AG04449 (cell line): ENCODE measurements at regions not wholly inside any gene's neighbourhood (a gene's known extent, or its start where the extent isn't known, plus 50 kb on each side); places are given as distances from the start of the nearest gene placed in this dataset.
A peak's percentile ranks its signal among the peaks of the same experiment; 100 is the strongest.

Experiments
- CTCF ChIA-PET: fragments of 350-600 bp; formaldehyde crosslinking; extraction: SDS; loops from one replicate; lab custom pipeline; 2021; ENCODE audit warnings: antibody characterized with exemption; lab: Yijun Ruan, JAX
- POLR2A ChIA-PET: fragments of 400-600, 350-600 bp; formaldehyde crosslinking; extraction: SDS; loops from one replicate; lab custom pipeline; 2020; ENCODE audit warnings: antibody characterized with exemption, inconsistent platforms; lab: Yijun Ruan, JAX
- DNase-seq: peaks from one replicate; pipeline ENCODE4 v3.0.0-alpha.2; 2010; ENCODE audit warnings: low read depth, low spot score
- H3K4me3 ChIP-seq: 2 replicates; pipeline ENCODE4 v1.5.1; 2011; ENCODE audit warnings: low read depth, mild to moderate bottlenecking, control low read depth, low read length
- TF ChIP-seq, protein P1 (sequence below): IDR thresholded peaks from one replicate; pipeline ENCODE4 v1.5.1; 2011; ENCODE audit warnings: mild to moderate bottlenecking, moderate library complexity, low read length, control low read depth, inconsistent platforms; ENCODE audit not compliant: insufficient read depth; ENCODE audit errors: missing control alignments

DNA sequence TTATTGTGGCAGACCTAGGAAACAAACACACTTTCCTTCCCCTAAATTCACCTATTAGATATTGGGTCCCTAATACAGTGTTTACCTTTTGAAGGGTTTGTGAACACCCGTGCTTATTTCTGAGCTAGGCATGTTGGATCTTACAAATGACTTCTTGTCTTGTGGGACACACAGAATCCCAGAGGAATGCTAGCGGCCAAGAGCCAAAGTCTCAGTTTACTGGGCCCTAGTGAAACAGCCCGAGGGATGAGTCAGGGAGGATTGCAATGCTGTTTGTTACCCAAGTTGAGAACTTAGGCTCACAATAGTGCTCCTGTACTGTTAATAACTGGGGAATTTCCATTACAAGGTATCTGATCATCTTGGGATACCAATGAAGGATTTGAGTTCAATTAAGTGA is 100.1 kb upstream of the AKT3 start:
- TF ChIP-seq, protein P1, sequence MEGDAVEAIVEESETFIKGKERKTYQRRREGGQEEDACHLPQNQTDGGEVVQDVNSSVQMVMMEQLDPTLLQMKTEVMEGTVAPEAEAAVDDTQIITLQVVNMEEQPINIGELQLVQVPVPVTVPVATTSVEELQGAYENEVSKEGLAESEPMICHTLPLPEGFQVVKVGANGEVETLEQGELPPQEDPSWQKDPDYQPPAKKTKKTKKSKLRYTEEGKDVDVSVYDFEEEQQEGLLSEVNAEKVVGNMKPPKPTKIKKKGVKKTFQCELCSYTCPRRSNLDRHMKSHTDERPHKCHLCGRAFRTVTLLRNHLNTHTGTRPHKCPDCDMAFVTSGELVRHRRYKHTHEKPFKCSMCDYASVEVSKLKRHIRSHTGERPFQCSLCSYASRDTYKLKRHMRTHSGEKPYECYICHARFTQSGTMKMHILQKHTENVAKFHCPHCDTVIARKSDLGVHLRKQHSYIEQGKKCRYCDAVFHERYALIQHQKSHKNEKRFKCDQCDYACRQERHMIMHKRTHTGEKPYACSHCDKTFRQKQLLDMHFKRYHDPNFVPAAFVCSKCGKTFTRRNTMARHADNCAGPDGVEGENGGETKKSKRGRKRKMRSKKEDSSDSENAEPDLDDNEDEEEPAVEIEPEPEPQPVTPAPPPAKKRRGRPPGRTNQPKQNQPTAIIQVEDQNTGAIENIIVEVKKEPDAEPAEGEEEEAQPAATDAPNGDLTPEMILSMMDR, result no peak
- no peak overlapping the region for H3K4me3 ChIP-seq
- DNase-seq, result peak; percentile 51
- ChIA-PET POLR2A (no interaction called here), CTCF (interaction anchor here (1.2 kb wide), 1 partner anchor 22 kb away, joined by 4 read pairs; no protein-coding TSS in a partner anchor)

DNA sequence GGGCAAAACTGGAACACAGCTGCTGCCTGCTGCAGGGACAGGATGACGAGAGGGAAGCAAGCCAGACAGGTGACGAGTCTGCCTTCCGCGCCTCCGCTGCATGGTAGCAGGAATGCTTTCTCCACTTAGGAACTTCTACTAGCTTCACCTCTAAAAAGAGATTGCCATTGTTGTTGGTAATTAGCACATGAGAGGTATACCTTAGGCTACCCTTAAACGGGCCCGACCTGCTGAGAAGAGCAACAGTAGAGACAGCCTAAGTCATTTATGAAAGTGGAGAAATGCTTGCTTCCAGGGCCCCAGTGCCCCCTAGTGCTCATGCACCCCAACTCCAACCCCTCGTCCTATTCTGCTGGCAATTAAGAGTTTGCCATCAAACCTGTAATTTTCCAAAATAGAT is 96.9 kb upstream of the AKT3 start:
- ChIA-PET POLR2A (no interaction called here), CTCF (interaction anchor here (0.8 to 1.7 kb wide), 2 partner anchors 8 to 16 kb away, joined by 3 to 6 read pairs; no protein-coding TSS in a partner anchor)
- no peak for DNase-seq
- no peak overlapping the region for H3K4me3 ChIP-seq
- TF ChIP-seq, protein P1, result peak; percentile 27

DNA sequence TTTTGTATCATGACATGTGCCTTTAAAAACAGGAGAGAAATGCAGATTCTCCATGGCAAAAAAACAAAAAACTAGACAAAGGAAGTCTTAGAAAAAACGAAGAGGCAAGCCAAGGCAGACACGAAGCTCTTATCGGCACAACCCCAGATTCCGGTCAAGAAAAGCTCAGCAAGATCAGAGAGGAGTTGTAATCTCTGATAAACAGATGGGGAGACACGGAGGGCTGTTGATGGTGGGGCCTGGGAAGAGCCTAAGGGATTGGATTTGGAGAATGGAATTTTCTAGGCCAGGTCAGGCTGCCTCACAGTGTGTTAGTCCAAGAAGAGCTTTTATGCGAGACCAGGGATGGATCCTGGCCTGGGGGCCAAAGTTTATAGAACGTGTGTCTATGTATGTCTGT is 96.2 kb upstream of the AKT3 start:
- TF ChIP-seq, protein P1, result no peak
- ChIA-PET POLR2A (no interaction called here), CTCF (interaction anchor here (0.7 to 1.7 kb wide), 3 partner anchors 7 to 489 kb away, joined by 3 to 6 read pairs (median 3); no protein-coding TSS in a partner anchor)
- H3K4me3 ChIP-seq, result no peak overlapping the region
- no peak for DNase-seq

DNA sequence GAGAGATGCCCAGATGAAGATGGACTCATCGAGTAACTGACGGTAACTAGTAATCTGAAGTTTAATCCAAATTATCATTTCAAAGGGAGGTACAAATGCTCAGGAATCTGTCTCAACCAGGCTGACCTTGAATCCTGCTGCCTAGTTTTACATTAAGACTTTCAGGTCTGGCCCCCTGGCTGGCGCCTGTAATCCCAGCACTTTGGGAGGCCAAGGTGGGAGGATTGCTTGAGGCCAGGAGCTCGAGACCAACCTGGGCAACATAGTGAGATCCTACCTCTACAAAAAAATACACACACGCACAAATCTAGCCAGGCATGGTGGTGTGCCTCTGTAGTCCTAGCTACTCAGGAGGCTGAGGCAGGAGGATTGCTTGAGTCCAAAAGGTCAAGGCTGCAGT is 95.7 kb upstream of the AKT3 start:
- no peak overlapping the region for H3K4me3 ChIP-seq
- DNase-seq, result no peak
- ChIA-PET CTCF (interaction anchor here (1.2 to 1.7 kb wide), 2 partner anchors 14 to 97 kb away, joined by 3 to 6 read pairs; no protein-coding TSS in a partner anchor), POLR2A (no interaction called here)
- TF ChIP-seq, protein P1, result no peak

DNA sequence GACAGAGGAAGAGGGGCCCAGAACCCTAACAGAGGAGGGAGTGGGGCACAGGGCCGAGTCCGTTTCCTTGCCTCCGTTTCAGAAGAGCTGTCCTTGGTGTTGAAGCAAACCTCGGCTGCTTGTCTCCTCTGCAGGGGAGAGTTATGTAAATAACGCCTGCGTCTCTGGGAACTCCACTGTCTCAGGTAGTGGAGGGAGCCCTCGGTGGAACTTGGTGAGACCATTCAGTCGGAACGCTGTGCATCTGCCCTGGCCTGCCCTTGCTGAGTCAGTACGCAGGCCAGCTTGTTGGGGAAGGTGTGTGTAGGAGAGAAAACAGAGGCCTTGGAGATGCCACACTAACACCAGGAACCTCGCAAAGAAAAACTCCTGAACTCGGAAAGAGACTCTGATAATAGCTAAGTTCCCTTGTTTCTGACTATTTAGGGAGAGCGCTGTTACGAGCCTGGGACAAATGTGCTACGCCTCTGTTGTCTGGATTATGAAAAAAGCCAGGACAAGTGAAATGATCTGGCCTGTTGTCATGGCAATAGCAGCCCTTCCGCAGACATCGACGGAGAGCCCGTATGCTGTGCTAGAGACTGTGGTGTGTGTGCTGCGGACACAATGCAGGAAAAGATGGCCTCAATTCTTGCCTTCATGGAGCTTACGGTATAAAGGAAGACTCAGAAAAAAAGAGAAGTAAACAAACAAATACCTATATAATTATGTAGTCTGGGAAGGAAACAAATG is 94.6 kb upstream of the AKT3 start:
- POLR2A ChIA-PET, result no interaction called here
- TF ChIP-seq, protein P1, result no peak
- no peak overlapping the region for H3K4me3 ChIP-seq
- CTCF ChIA-PET, result interaction anchor here (0.8 to 1.2 kb wide), 2 partner anchors 96 to 328 kb away, joined by 3 read pairs; no protein-coding TSS in a partner anchor
- no peak for DNase-seq

DNA sequence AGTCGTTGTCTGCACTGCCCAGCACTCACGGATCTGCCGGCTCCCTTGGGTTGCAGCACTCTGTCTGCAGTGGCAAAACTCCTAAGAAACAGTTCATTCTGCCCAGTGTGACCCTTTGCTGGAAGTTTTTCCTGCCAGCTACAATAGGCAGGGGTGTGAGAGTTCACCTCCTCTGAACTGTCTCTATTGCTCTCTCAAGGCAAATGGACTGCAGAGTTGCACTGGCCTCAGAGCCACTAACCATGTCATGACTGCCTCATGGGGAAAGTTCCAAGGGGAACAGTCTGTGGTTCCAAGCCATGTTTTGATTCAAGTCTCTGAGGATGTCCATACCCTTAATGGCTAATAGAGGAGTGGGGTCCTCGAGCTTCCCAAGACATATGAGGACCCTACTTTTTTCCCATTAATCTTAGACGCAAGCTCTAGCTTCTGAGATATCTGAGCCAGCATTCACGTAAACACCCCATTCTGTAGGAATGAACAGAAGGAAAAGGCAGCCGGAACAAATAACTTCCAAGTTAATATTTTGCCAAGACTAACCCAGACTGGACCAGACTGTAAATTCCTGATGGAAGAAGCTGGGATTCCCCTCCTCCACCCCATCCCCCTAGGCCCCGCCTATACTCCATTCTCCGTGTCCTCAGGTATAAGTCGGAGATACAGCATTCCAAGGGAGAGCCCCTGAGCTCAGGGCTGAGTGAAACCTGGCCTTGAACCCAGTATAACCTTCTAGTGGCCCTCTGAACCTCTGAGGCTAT is 93.8 kb upstream of the AKT3 start:
- POLR2A ChIA-PET, result no interaction called here
- DNase-seq, result no peak
- TF ChIP-seq, protein P1, result no peak
- CTCF ChIA-PET, result interaction anchor here (0.8 kb wide), 1 partner anchor 328 kb away, joined by 3 read pairs; no protein-coding TSS in a partner anchor
- no peak overlapping the region for H3K4me3 ChIP-seq
